Ishikawa (cell line): ENCODE measurements at regions not wholly inside any gene's neighbourhood (a gene's known extent, or its start where the extent isn't known, plus 50 kb on each side); places are given as distances from the start of the nearest gene placed in this dataset.

Experiments used
- CEBPB ChIP-seq: IDR thresholded peaks from 2 replicates; pipeline ENCODE4 v1.6.1; 2012
- EGR1 ChIP-seq: IDR thresholded peaks from 2 replicates; pipeline ENCODE4 v1.6.1; 2012
- MAX ChIP-seq: IDR thresholded peaks from 2 replicates; pipeline ENCODE4 v1.6.1; 2012
- TAF1 ChIP-seq: IDR thresholded peaks from 2 replicates; pipeline ENCODE4 v1.6.1; 2012; ENCODE audit warnings: low read depth, mild to moderate bottlenecking
- TCF12 ChIP-seq: IDR thresholded peaks from 2 replicates; pipeline ENCODE4 v1.6.1; 2012; ENCODE audit warnings: low read depth
- TEAD4 ChIP-seq: IDR thresholded peaks from 2 replicates; pipeline ENCODE4 v1.6.1; 2012
- ZBTB7A ChIP-seq: IDR thresholded peaks from 2 replicates; pipeline ENCODE4 v1.6.1; 2012; ENCODE audit warnings: low read depth

DNA sequence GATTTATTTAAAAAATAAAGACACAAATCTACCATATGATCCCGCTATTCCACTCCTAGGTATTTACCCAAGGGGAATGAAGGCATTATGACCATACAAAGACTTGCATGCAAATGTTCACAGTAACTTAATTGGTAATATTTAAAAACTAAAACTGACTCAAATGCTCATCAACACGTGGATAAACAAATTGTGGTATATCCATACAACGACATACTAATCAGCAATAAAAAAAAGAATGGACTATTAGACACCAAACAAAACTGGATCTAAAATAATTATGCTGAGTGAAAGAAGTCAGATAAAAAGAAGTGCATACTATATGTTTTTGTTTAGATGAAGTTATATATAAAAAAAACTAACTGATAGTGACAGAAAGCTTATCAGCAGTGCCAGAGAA is 428.3 kb downstream of the ZEB2 start:
- no peak for TF ChIP-seq MAX
- TF ChIP-seq TAF1: no peak
- no peak for TF ChIP-seq EGR1
- TF ChIP-seq TEAD4: no peak
- TF ChIP-seq CEBPB: no peak
- TF ChIP-seq TCF12: no peak
- no peak for TF ChIP-seq ZBTB7A
